ENCODE measurements at regions not wholly inside any gene's neighbourhood (a gene's known extent, or its start where the extent isn't known, plus 50 kb on each side); places are given as distances from the start of the nearest gene placed in this dataset.

DNA sequence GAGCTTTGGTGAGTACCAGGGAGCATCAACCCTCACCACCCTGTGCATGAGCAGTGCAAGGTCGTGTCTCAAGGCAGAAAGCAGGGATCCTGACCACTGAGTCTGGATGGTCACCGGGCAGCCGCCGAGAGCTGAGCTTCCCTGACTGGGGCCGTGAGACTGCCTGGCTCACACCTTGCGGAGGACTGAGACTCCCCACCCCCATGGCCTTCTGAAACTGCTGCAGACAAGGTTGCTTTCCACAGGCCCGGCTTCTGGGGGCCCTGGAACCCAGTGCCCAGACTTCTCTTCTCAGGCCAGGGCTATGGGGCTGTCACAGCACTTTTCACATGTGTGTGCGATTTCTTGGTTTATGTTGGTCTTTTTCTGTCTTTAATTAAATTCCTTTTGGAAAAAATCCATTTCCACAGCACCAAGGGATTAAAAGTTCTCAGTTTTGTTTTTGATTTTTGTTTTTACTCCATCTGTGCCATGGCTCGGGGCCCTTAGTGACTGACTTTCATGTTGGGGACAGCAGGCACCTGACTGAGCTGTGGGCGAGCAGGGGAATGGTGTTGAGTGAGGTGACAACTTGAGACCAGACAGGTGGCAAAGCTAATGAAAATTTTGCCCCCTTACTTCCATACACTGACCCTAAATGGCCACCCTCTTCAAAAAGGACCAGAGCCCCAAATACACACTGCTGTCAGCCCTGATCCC is 297.9 kb downstream of the CYP26B1 start:
- no peak for TF ChIP-seq POLR2A (IDR thresholded peaks at IDR 0.05)
- TF ChIP-seq CTCF (IDR thresholded peaks at IDR 0.05), result no peak
